Hematopoietic multipotent progenitor cell treated with erythropoietin and hydrocortisone succinate and interleukin-3 and kit ligand, for 4 days (in vitro differentiated cells): ENCODE measurements at regions not wholly inside any gene's neighbourhood (a gene's known extent, or its start where the extent isn't known, plus 50 kb on each side); places are given as distances from the start of the nearest gene placed in this dataset.

Experiments
- DNase-seq: peaks from one replicate; pipeline ENCODE4 v3.0.0-alpha.2; 2015

GRCh38 chr11:81497202-81497804 lies 1236.4 kb downstream of the FAM181B start:
- peak; percentile 73 for DNase-seq

GRCh38 chr11:81496601-81497000 lies 1237.1 kb downstream of the FAM181B start:
- DNase-seq = no peak

- DNase-seq = no peak
These were observed 1237.9 kb downstream of the FAM181B start for GRCh38 chr11:81495699-81496292.

- DNase-seq = no peak
These were observed 1239.2 kb downstream of the FAM181B start for GRCh38 chr11:81494431-81494830.

GRCh38 chr11:81492923-81493445 lies 1240.7 kb downstream of the FAM181B start:
- DNase-seq = no peak

- no peak for DNase-seq
These were observed 1246.6 kb downstream of the FAM181B start for GRCh38 chr11:81487109-81487508.

- no peak for DNase-seq
These were observed 1249.5 kb downstream of the FAM181B start for GRCh38 chr11:81484196-81484595.

- peak; percentile 45 for DNase-seq
These were observed 1256.4 kb downstream of the FAM181B start for GRCh38 chr11:81477277-81477676.

- no peak for DNase-seq
These were observed 1257.3 kb downstream of the FAM181B start for GRCh38 chr11:81476345-81476744.

- DNase-seq = no peak
These were observed 1261.0 kb downstream of the FAM181B start for GRCh38 chr11:81472646-81473045.

- DNase-seq = no peak
These were observed 1263.2 kb downstream of the FAM181B start for GRCh38 chr11:81470446-81470845.

- no peak for DNase-seq
These were observed 1273.8 kb downstream of the FAM181B start for GRCh38 chr11:81459766-81460306.

- DNase-seq = no peak
These were observed 1284.0 kb downstream of the FAM181B start for GRCh38 chr11:81449588-81450156.

GRCh38 chr11:81444297-81444696 lies 1289.4 kb downstream of the FAM181B start:
- DNase-seq = no peak

- no peak for DNase-seq
These were observed 1301.3 kb downstream of the FAM181B start for GRCh38 chr11:81432333-81432732.

GRCh38 chr11:81424822-81425221 lies 1308.8 kb downstream of the FAM181B start:
- DNase-seq = no peak

GRCh38 chr11:81422402-81422801 lies 1311.3 kb downstream of the FAM181B start:
- DNase-seq = no peak

- no peak for DNase-seq
These were observed 1312.3 kb downstream of the FAM181B start for GRCh38 chr11:81421251-81421860.

GRCh38 chr11:81420668-81421250 lies 1312.9 kb downstream of the FAM181B start:
- DNase-seq = peak; percentile 18

- DNase-seq = no peak
These were observed 1336.3 kb downstream of the FAM181B start for GRCh38 chr11:81397316-81397715.

GRCh38 chr11:81394311-81394710 lies 1339.4 kb downstream of the FAM181B start:
- DNase-seq = peak; percentile 0

GRCh38 chr11:81388326-81388725 lies 1345.3 kb downstream of the FAM181B start:
- DNase-seq = no peak

GRCh38 chr11:81380395-81380794 lies 1353.3 kb downstream of the FAM181B start:
- DNase-seq = no peak
